CD4-positive, alpha-beta T cell (primary cell): ENCODE measurements at regions not wholly inside any gene's neighbourhood (a gene's known extent, or its start where the extent isn't known, plus 50 kb on each side); places are given as distances from the start of the nearest gene placed in this dataset.

ENCODE experiments used
- ATAC-seq: fragments of 200-7000 bp; cut with Tn5 transposase; one replicate; pipeline ENCODE4 v1.10.0; 2022; ENCODE audit warnings: mild to moderate bottlenecking; ENCODE audit not compliant: poor library complexity
- CTCF ChIA-PET: fragments of 350-600 bp; sonication (Branson Sonifier 250); formaldehyde crosslinking; loops from one replicate; lab custom pipeline; 2021; ENCODE audit warnings: antibody characterized with exemption, inconsistent platforms; lab: Charles Lee
- POLR2A ChIA-PET: fragments of 350-600 bp; sonication (Branson Sonifier 250); formaldehyde crosslinking; loops from one replicate; lab custom pipeline; 2021; ENCODE audit warnings: antibody characterized with exemption, inconsistent platforms; lab: Charles Lee
- DNase-seq, 14 experiments: peaks; one replicate each; pipeline ENCODE4 v3.0.0-alpha.2; 2013 to 2020; ENCODE audit warnings: mixed read lengths in 2 of 14
- H3K27ac ChIP-seq, 2 donors: one replicate each; pipeline versions ENCODE4 v1.5.1 to v1.7.0; 2013; ENCODE audit warnings: low read length in 2 of 2, low read depth in 1 of 2, mild to moderate bottlenecking in 1 of 2
- H3K27me3 ChIP-seq, 2 experiments: 1 replicate in 1 of 2; 2 replicates in 1 of 2; pipeline versions ENCODE4 v1.6.1 to v1.7.0; 2013; ENCODE audit warnings: low read length in 2 of 2, control low read depth in 1 of 2, mild to moderate bottlenecking in 1 of 2, moderate library complexity in 1 of 2; ENCODE audit not compliant: insufficient read depth in 2 of 2, control insufficient read depth in 1 of 2
- H3K36me3 ChIP-seq: one replicate; pipeline ENCODE4 v1.6.1; 2013; ENCODE audit warnings: low read length, control low read depth; ENCODE audit not compliant: insufficient read depth
- H3K4me1 ChIP-seq: one replicate; pipeline ENCODE4 v1.6.1; 2013; ENCODE audit warnings: low read length, control low read depth; ENCODE audit not compliant: insufficient read depth
- H3K4me3 ChIP-seq: one replicate; pipeline ENCODE4 v1.5.1; 2013; ENCODE audit warnings: mild to moderate bottlenecking, low read length, moderate library complexity
- H3K9me3 ChIP-seq, 2 experiments: 1 replicate in 1 of 2; 2 replicates in 1 of 2; pipeline versions ENCODE4 v1.6.1 to v1.7.0; 2013; ENCODE audit warnings: low read length in 2 of 2, mild to moderate bottlenecking in 2 of 2, control low read depth in 1 of 2, moderate library complexity in 1 of 2; ENCODE audit not compliant: control insufficient read depth in 1 of 2, insufficient read depth in 1 of 2
- H3K27ac Mint-ChIP-seq: one replicate; pipeline ENCODE4 v1.8.0; 2020; ENCODE audit warnings: mixed read lengths
- H3K27me3 Mint-ChIP-seq: one replicate; pipeline ENCODE4 v1.8.0; 2021; ENCODE audit warnings: mixed read lengths
- H3K36me3 Mint-ChIP-seq: one replicate; pipeline ENCODE4 v1.8.0; 2021; ENCODE audit warnings: low read depth, mixed read lengths
- H3K4me1 Mint-ChIP-seq: one replicate; pipeline ENCODE4 v1.8.0; 2021; ENCODE audit warnings: low read depth, mixed read lengths
- H3K4me3 Mint-ChIP-seq: one replicate; pipeline ENCODE4 v1.8.0; 2020; ENCODE audit warnings: mild to moderate bottlenecking, mixed read lengths
- H3K9me3 Mint-ChIP-seq: one replicate; pipeline ENCODE4 v1.8.0; 2020; ENCODE audit warnings: mixed read lengths
- CTCF ChIP-seq: fragments of 200-600 bp; IDR thresholded peaks from one replicate; pipeline ENCODE4 v1.8.0; 2022; ENCODE audit warnings: antibody characterized with exemption, mild to moderate bottlenecking
- intact Hi-C, 2 experiments: fragments of 100-400 bp; cut with DNase I in 1 of 2; cut with micrococcal nuclease in 1 of 2; formaldehyde crosslinking; loops; one replicate each; pipeline versions ENCODE4 v1.15.1 to v1.9.0; 2023 to 2025; cut with DNase I, micrococcal nuclease

GRCh38 chr6:1244941-1245340 lies 67.0 kb upstream of the FOXQ1 start:
- Mint-ChIP-seq H3K4me3 (no peak overlapping the region), H3K4me1 (no peaks in the 10 kb centered on the region), H3K27ac (no peak overlapping the region), H3K9me3 (no peaks in the 10 kb centered on the region), H3K27me3 (peaks cover 28% of the 10 kb centered on the region), H3K36me3 (no peaks in the 10 kb centered on the region)
- intact Hi-C loops: no loop called here
- Histone ChIP-seq H3K9me3 (no peaks in the 10 kb centered on the region), H3K4me1 (no peaks in the 10 kb centered on the region), H3K4me3 (no peak overlapping the region), H3K36me3 (no peaks in the 10 kb centered on the region), H3K27ac (no peak overlapping the region), H3K27me3 (peaks cover 4% of the 10 kb centered on the region in 2 experiments)
- POLR2A ChIA-PET: no interaction called here
- no peak for ATAC-seq
- no peak for DNase-seq
- CTCF ChIA-PET: no interaction called here
- no peak for TF ChIP-seq CTCF

- no peaks in the 10 kb centered on the region for H3K36me3 Mint-ChIP-seq
- no peak for ATAC-seq
These were observed 67.6 kb upstream of the FOXQ1 start for GRCh38 chr6:1244278-1244677.

GRCh38 chr6:1242446-1242845 lies 69.5 kb upstream of the FOXQ1 start:
- DNase-seq (no peak), ATAC-seq (no peak)
- H3K4me1 Mint-ChIP-seq: no peaks in the 10 kb centered on the region
- peaks cover 38% of the 10 kb centered on the region for H3K27me3 Mint-ChIP-seq
- intact Hi-C loops: no loop called here
- no peaks in the 10 kb centered on the region for H3K36me3 ChIP-seq
- no peak overlapping the region for H3K4me3 Mint-ChIP-seq
- no peak overlapping the region for H3K27ac Mint-ChIP-seq
- no peaks in the 10 kb centered on the region for H3K4me1 ChIP-seq
- no peak for TF ChIP-seq CTCF
- no peak overlapping the region for H3K4me3 ChIP-seq
- peaks cover 0 to 7% of the 10 kb centered on the region in 2 experiments for H3K9me3 ChIP-seq
- ChIA-PET POLR2A (no interaction called here), CTCF (no interaction called here)
- peaks cover 4 to 6% of the 10 kb centered on the region in 2 experiments for H3K27me3 ChIP-seq
- H3K27ac ChIP-seq: no peak overlapping the region
- H3K36me3 Mint-ChIP-seq: no peaks in the 10 kb centered on the region
- H3K9me3 Mint-ChIP-seq: no peaks in the 10 kb centered on the region

More at GRCh38 chr6:1244278-1244677, 67.6 kb upstream of the FOXQ1 start:
- CTCF ChIA-PET: no interaction called here
- POLR2A ChIA-PET: no interaction called here
- no peaks in the 10 kb centered on the region for H3K36me3 ChIP-seq
- no peaks in the 10 kb centered on the region for H3K9me3 ChIP-seq
- H3K27ac ChIP-seq: no peak overlapping the region
- intact Hi-C loops: no loop called here
- Mint-ChIP-seq H3K27me3 (peaks cover 25% of the 10 kb centered on the region), H3K4me1 (no peaks in the 10 kb centered on the region), H3K9me3 (no peaks in the 10 kb centered on the region), H3K27ac (no peak overlapping the region), H3K4me3 (no peak overlapping the region)
- DNase-seq: no peak
- H3K4me1 ChIP-seq: no peaks in the 10 kb centered on the region
- peaks cover 4 to 6% of the 10 kb centered on the region in 2 experiments for H3K27me3 ChIP-seq
- TF ChIP-seq CTCF: no peak
- H3K4me3 ChIP-seq: no peak overlapping the region
